H1 (cell line): ENCODE measurements at regions not wholly inside any gene's neighbourhood (a gene's known extent, or its start where the extent isn't known, plus 50 kb on each side); places are given as distances from the start of the nearest gene placed in this dataset.

Source experiments
- CTCF ChIA-PET: fragments of 300-600 bp; sonication (Branson Sonifier 250); formaldehyde crosslinking; loops from one replicate; lab custom pipeline; 2021; ENCODE audit not compliant: partially characterized antibody; lab: Charles Lee
- POLR2A ChIA-PET: fragments of 300-600 bp; sonication (Branson Sonifier 250); formaldehyde crosslinking; loops from one replicate; lab custom pipeline; 2021; ENCODE audit warnings: inconsistent platforms; ENCODE audit not compliant: partially characterized antibody; lab: Charles Lee
- DNase-seq, 2 experiments: peaks; one replicate each; pipeline versions ENCODE4 v3.0.0 to v3.0.0-alpha.2; 2010 to 2022; ENCODE audit warnings: low spot score in 2 of 2, low read depth in 1 of 2, mixed read lengths in 1 of 2
- FAIRE-seq: peaks from 2 replicates; lab custom pipeline; 2011; peaks lifted over from hg19 to GRCh38; lab: Jason Lieb, UNC
- H2AFZ ChIP-seq: 2 replicates; pipeline ENCODE4 v1.8.1; 2012; ENCODE audit warnings: low read length, inconsistent platforms
- H2AK5ac ChIP-seq: 2 replicates; pipeline ENCODE4 v1.6.1; 2013; ENCODE audit warnings: low read depth, low read length
- H2BK120ac ChIP-seq: replicated peaks from 2 replicates; pipeline ENCODE3; 2013; ENCODE audit warnings: low read depth, low read length, inconsistent platforms
- H2BK12ac ChIP-seq: 2 replicates; pipeline ENCODE4 v1.6.1; 2013; ENCODE audit warnings: low read depth, low read length
- H2BK15ac ChIP-seq: 2 replicates; pipeline ENCODE4 v1.6.1; 2013; ENCODE audit warnings: low read length
- H2BK20ac ChIP-seq: 2 replicates; pipeline ENCODE4 v1.6.1; 2013; ENCODE audit warnings: low read length
- H2BK5ac ChIP-seq: 2 replicates; pipeline ENCODE4 v1.6.1; 2013; ENCODE audit warnings: low read depth, low read length
- H3K14ac ChIP-seq: 2 replicates; pipeline ENCODE4 v1.6.1; 2013; ENCODE audit warnings: inconsistent platforms; ENCODE audit not compliant: insufficient read length
- H3K18ac ChIP-seq: 2 replicates; pipeline ENCODE4 v1.6.1; 2013; ENCODE audit warnings: low read length; ENCODE audit errors: extremely low read depth
- H3K23ac ChIP-seq: 2 replicates; pipeline ENCODE4 v1.6.1; 2013; ENCODE audit warnings: inconsistent platforms; ENCODE audit not compliant: insufficient read length
- H3K23me2 ChIP-seq: 2 replicates; pipeline ENCODE4 v1.6.1; 2013; ENCODE audit warnings: low read depth, low read length
- H3K27ac ChIP-seq: 2 replicates; pipeline ENCODE4 v1.6.1; 2011; ENCODE audit warnings: low read depth, low read length, inconsistent platforms
- H3K27me3 ChIP-seq, 4 experiments: replicated peaks in 1 of 4; 1 replicate in 1 of 4; 2 replicates in 3 of 4; pipeline versions ENCODE4 v1.6.1 to v1.8.1; 2011 to 2013; ENCODE audit warnings: low read length in 3 of 4, mild to moderate bottlenecking in 3 of 4, inconsistent platforms in 2 of 4, mixed read lengths in 2 of 4, moderate library complexity in 1 of 4; ENCODE audit not compliant: control insufficient read depth in 3 of 4, insufficient read depth in 3 of 4; ENCODE audit errors: extremely low read depth in 1 of 4
- H3K36me3 ChIP-seq, 4 experiments: 2 replicates each; pipeline versions ENCODE4 v1.6.1 to v1.8.1; 2011 to 2013; ENCODE audit warnings: mild to moderate bottlenecking in 4 of 4, low read length in 3 of 4, moderate library complexity in 2 of 4, control low read depth in 1 of 4, inconsistent platforms in 1 of 4; ENCODE audit not compliant: insufficient read depth in 4 of 4, control insufficient read depth in 2 of 4
- H3K4ac ChIP-seq: replicated peaks from 2 replicates; pipeline ENCODE3; 2013; ENCODE audit warnings: low read length, low read depth, mixed read lengths, inconsistent platforms; ENCODE audit not compliant: insufficient read length
- H3K4me1 ChIP-seq, 4 experiments: replicated peaks in 1 of 4; 1 replicate in 1 of 4; 2 replicates in 3 of 4; pipeline versions ENCODE4 v1.6.1 to v1.8.1; 2011 to 2013; ENCODE audit warnings: low read length in 3 of 4, inconsistent platforms in 2 of 4, mixed read lengths in 1 of 4; ENCODE audit not compliant: insufficient read depth in 4 of 4, control insufficient read depth in 3 of 4
- H3K4me2 ChIP-seq, 2 experiments: 2 replicates each; pipeline versions ENCODE4 v1.6.1 to v1.8.1; 2011 to 2013; ENCODE audit warnings: low read depth in 2 of 2, low read length in 2 of 2, control low read depth in 1 of 2, inconsistent platforms in 1 of 2, mild to moderate bottlenecking in 1 of 2; ENCODE audit not compliant: insufficient read depth in 1 of 2
- H3K4me3 ChIP-seq, 4 experiments: fragments of 200-600, 300-600 bp in 1 of 4; sonication (generic), shearing (Covaris generic), sonication (Bioruptor Twin) in 1 of 4; 2 replicates each; pipeline versions ENCODE4 v1.5.1 to v1.8.1; 2011 to 2016; ENCODE audit warnings: low read length in 4 of 4, low read depth in 3 of 4, control low read depth in 2 of 4, inconsistent platforms in 2 of 4, mild to moderate bottlenecking in 2 of 4, mixed read lengths in 1 of 4, moderate library complexity in 1 of 4; ENCODE audit not compliant: insufficient read depth in 2 of 4; ENCODE audit errors: extremely low read depth in 1 of 4
- H3K56ac ChIP-seq: replicated peaks from 2 replicates; pipeline ENCODE3; 2013; ENCODE audit warnings: low read depth, mild to moderate bottlenecking, mixed read lengths, low read length, inconsistent platforms; ENCODE audit not compliant: insufficient read length
- H3K79me1 ChIP-seq: 2 replicates; pipeline ENCODE4 v1.6.1; 2013; ENCODE audit warnings: low read depth, low read length, control low read depth
- H3K79me2 ChIP-seq, 2 experiments: 2 replicates each; pipeline versions ENCODE4 v1.6.1 to v1.8.1; 2012 to 2013; ENCODE audit warnings: low read length in 2 of 2, mild to moderate bottlenecking in 2 of 2, inconsistent platforms in 1 of 2; ENCODE audit not compliant: insufficient read depth in 2 of 2, control insufficient read depth in 1 of 2
- H3K9ac ChIP-seq, 4 experiments: replicated peaks in 1 of 4; 1 replicate in 1 of 4; 2 replicates in 3 of 4; pipeline versions ENCODE4 v1.6.1 to v1.8.1; 2011 to 2013; ENCODE audit warnings: low read depth in 3 of 4, low read length in 3 of 4, control low read depth in 2 of 4, mild to moderate bottlenecking in 2 of 4, moderate library complexity in 2 of 4, inconsistent platforms in 1 of 4; ENCODE audit errors: extremely low read depth in 1 of 4
- H3K9me3 ChIP-seq, 2 experiments: 2 replicates each; pipeline versions ENCODE4 v1.6.1 to v1.8.1; 2012 to 2013; ENCODE audit warnings: mild to moderate bottlenecking in 2 of 2, moderate library complexity in 2 of 2, control low read depth in 1 of 2, inconsistent platforms in 1 of 2, low read depth in 1 of 2, low read length in 1 of 2, mixed read lengths in 1 of 2; ENCODE audit not compliant: insufficient read depth in 2 of 2
- H4K20me1 ChIP-seq, 2 experiments: replicated peaks in 1 of 2; 2 replicates each; pipeline versions ENCODE3 to v1.8.1; 2011 to 2013; ENCODE audit warnings: inconsistent platforms in 2 of 2, low read length in 2 of 2, mild to moderate bottlenecking in 1 of 2; ENCODE audit not compliant: insufficient read depth in 2 of 2, control insufficient read depth in 1 of 2
- H4K5ac ChIP-seq: 2 replicates; pipeline ENCODE4 v1.6.1; 2013; ENCODE audit warnings: low read length, low read depth, mixed read lengths, inconsistent platforms; ENCODE audit not compliant: insufficient read length
- H4K8ac ChIP-seq: 2 replicates; pipeline ENCODE4 v1.8.0; 2013; ENCODE audit warnings: mild to moderate bottlenecking, moderate library complexity, low read length, inconsistent platforms; ENCODE audit not compliant: insufficient read depth; ENCODE audit errors: extremely low read depth
- H4K91ac ChIP-seq: replicated peaks from 2 replicates; pipeline ENCODE3; 2013; ENCODE audit warnings: low read length, mixed read lengths, inconsistent platforms; ENCODE audit not compliant: insufficient read length
- MAFK ChIP-seq: IDR thresholded peaks from 2 replicates; pipeline ENCODE4 v1.6.1; 2012; ENCODE audit warnings: low read depth, mild to moderate bottlenecking, improper control_type of control experiment, low read length
- NRF1 ChIP-seq: IDR thresholded peaks from 2 replicates; pipeline ENCODE4 v1.6.1; 2011; ENCODE audit warnings: mild to moderate bottlenecking, low read depth, low read length, improper control_type of control experiment
- RAD21 ChIP-seq, 2 experiments: IDR thresholded peaks in 1 of 2; conservative IDR thresholded peaks in 1 of 2; 2 replicates each; pipeline ENCODE4 v1.6.1; 2011; ENCODE audit warnings: low read depth in 2 of 2, low read length in 2 of 2, improper control_type of control experiment in 1 of 2, inconsistent platforms in 1 of 2, mild to moderate bottlenecking in 1 of 2, moderate library complexity in 1 of 2
- RFX5 ChIP-seq: IDR thresholded peaks from 2 replicates; pipeline ENCODE4 v1.6.1; 2011; ENCODE audit warnings: low read depth, low read length, improper control_type of control experiment, borderline replicate concordance
- SP4 ChIP-seq: IDR thresholded peaks from 2 replicates; pipeline ENCODE4 v1.6.1; 2012; ENCODE audit warnings: low read length, inconsistent platforms
- TAF7 ChIP-seq: optimal IDR thresholded peaks from 2 replicates; pipeline ENCODE3; 2011; ENCODE audit warnings: low read depth, mild to moderate bottlenecking, inconsistent platforms, low read length, moderate library complexity, borderline replicate concordance
- ZNF274 ChIP-seq: IDR thresholded peaks from 2 replicates; pipeline ENCODE4 v1.7.0; 2012; ENCODE audit warnings: low read length, borderline replicate concordance; ENCODE audit errors: extremely low read depth
- WGBS, 2 experiments: shearing (Covaris generic) in 1 of 2; methylation state at CpG; one replicate each; pipeline versions ENCODE4 v1.1.6 to v1.1.7; 2013 to 2015; ENCODE audit warnings: low lambda C conversion rate in 2 of 2, mixed read lengths in 2 of 2, inconsistent platforms in 1 of 2, low coverage in 1 of 2, missing lambda C conversion rate in 1 of 2; ENCODE audit not compliant: insufficient replicate concordance in 2 of 2, insufficient coverage in 1 of 2, insufficient read length in 1 of 2; ENCODE audit errors: extremely low coverage in 1 of 2, missing lambda C conversion rate in 1 of 2; 5-methylcytosine and 5-hydroxymethylcytosine counted together

DNA sequence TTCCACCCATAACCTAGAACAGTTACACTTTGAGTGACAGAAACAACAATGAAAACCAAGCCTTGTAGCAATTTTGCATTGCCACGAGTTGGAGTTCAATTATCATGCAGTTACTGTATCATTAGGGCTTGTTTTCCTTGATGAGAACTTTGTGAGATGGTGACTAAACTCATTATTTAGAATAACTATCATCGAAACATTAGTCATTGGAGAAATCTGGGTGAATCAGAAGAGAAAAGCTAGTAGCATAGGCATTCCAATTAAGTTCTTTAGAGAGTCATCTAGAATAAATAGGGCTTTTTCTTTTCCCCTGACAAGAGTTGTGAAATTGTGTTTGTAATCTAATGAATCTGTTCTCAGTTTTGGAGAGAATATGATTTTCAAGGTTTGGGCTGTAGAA, 122.8 kb upstream of the DOCK10 start:
- no peak overlapping the region for H3K4ac ChIP-seq
- no peak overlapping the region for H2BK5ac ChIP-seq
- H4K91ac ChIP-seq, result no peak overlapping the region
- FAIRE-seq (no peak), DNase-seq (no peak)
- H2BK20ac ChIP-seq, result no peak overlapping the region
- no peaks in the 10 kb centered on the region for H3K36me3 ChIP-seq
- H2BK15ac ChIP-seq, result no peak overlapping the region
- H3K27me3 ChIP-seq, result no peaks in the 10 kb centered on the region
- peak overlapping the region; percentile 50; the same call in 1 of the 2 replicates for H2AFZ ChIP-seq
- no peak overlapping the region for H3K27ac ChIP-seq
- H3K4me1 ChIP-seq, result no peaks in the 10 kb centered on the region
- CTCF ChIA-PET, result no interaction called here
- H3K56ac ChIP-seq, result no peak overlapping the region
- H3K79me2 ChIP-seq, result no peaks in the 10 kb centered on the region
- no peak overlapping the region for H2AK5ac ChIP-seq
- H4K20me1 ChIP-seq, result no peaks in the 10 kb centered on the region
- no peak overlapping the region for H3K14ac ChIP-seq
- no peak overlapping the region for H2BK12ac ChIP-seq
- no peak overlapping the region for H4K5ac ChIP-seq
- H3K23ac ChIP-seq, result no peak overlapping the region
- no peak overlapping the region for H3K4me2 ChIP-seq
- TF ChIP-seq ZNF274, result no peak
- no peak for TF ChIP-seq RAD21 (IDR thresholded peaks at IDR 0.05 in 1 of 2, conservative IDR thresholded peaks at IDR 0.05 in 1 of 2; ENCODE audit: low read depth in 2 of 2, low read length in 2 of 2)
- no peak for TF ChIP-seq NRF1
- no peak for TF ChIP-seq RFX5
- no peak for TF ChIP-seq TAF7
- TF ChIP-seq MAFK, result no peak
- no peak for TF ChIP-seq SP4
- no peak overlapping the region for H4K8ac ChIP-seq
- no peak overlapping the region for H3K9ac ChIP-seq
- WGBS, 2 experiments, result 90% methylated on average over 2 of the region's 2 CpGs; no CpG with 5 or more reads in 1 of the 2 experiments
- H3K4me3 ChIP-seq, result no peak overlapping the region
- POLR2A ChIA-PET, result interaction anchor here (0.6 kb wide), 1 partner anchor 868 kb away, joined by 3 read pairs; no protein-coding TSS in a partner anchor
- no peak overlapping the region for H3K18ac ChIP-seq
- no peaks in the 10 kb centered on the region for H3K23me2 ChIP-seq
- no peaks in the 10 kb centered on the region for H3K9me3 ChIP-seq
- no peak overlapping the region for H2BK120ac ChIP-seq
- H3K79me1 ChIP-seq, result no peaks in the 10 kb centered on the region
